Epithelial cell of esophagus (primary cell): ENCODE measurements at regions not wholly inside any gene's neighbourhood (a gene's known extent, or its start where the extent isn't known, plus 50 kb on each side); places are given as distances from the start of the nearest gene placed in this dataset.

Experiments used
- DNase-seq: peaks from one replicate; pipeline ENCODE4 v3.0.0; 2010; ENCODE audit warnings: low read depth
- H3K4me3 ChIP-seq: 2 replicates; pipeline ENCODE4 v1.5.1; 2011; ENCODE audit warnings: mild to moderate bottlenecking, low read length, control low read depth
- TF ChIP-seq, protein P1 (sequence below): IDR thresholded peaks from 2 replicates; pipeline ENCODE4 v1.5.1; 2011; ENCODE audit warnings: low read depth, mild to moderate bottlenecking, low read length, control low read depth, inconsistent platforms; ENCODE audit not compliant: insufficient read depth; ENCODE audit errors: missing control alignments

DNA sequence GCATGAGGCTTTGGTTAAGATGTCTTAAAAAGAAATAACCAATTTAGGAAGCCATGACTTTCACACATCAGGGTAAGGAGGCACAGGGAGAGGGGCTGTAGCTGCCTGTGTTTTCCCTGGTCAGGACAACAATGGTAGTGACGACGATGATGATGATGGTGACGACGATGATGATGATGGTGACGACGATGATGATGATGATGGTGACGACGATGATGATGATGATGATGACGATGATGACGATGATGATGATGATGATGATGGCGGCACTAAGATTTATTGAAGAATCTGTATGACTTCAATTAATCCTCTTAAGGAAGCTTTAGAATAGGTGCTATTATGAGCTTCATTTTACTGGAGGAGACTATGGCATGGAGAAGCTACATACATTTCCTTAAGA, 284.1 kb upstream of the TNRC6C start:
- TF ChIP-seq, protein P1, sequence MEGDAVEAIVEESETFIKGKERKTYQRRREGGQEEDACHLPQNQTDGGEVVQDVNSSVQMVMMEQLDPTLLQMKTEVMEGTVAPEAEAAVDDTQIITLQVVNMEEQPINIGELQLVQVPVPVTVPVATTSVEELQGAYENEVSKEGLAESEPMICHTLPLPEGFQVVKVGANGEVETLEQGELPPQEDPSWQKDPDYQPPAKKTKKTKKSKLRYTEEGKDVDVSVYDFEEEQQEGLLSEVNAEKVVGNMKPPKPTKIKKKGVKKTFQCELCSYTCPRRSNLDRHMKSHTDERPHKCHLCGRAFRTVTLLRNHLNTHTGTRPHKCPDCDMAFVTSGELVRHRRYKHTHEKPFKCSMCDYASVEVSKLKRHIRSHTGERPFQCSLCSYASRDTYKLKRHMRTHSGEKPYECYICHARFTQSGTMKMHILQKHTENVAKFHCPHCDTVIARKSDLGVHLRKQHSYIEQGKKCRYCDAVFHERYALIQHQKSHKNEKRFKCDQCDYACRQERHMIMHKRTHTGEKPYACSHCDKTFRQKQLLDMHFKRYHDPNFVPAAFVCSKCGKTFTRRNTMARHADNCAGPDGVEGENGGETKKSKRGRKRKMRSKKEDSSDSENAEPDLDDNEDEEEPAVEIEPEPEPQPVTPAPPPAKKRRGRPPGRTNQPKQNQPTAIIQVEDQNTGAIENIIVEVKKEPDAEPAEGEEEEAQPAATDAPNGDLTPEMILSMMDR: no peak
- DNase-seq: no peak
- H3K4me3 ChIP-seq: no peak overlapping the region

DNA sequence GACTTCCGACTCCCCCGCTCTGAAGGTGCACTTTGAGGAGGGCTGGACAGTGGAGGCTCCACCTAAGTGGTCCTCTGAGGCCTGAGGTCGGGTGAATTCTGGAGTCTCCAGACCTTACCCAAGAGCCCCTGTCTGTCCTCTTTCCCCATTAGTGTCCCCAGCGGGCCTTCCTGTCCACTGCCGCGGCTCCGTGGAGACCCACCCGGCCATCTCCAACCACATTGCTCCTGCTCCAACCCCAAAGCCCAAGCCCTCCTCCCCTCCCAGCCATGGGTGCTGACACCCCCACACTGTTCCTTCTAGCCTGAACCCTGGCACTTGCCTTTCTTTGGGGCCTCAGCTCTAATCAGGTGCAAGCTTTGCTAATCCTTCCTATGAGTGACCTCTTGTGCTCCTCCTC, 283.1 kb upstream of the TNRC6C start:
- TF ChIP-seq, protein P1: no peak
- no peak overlapping the region for H3K4me3 ChIP-seq
- DNase-seq: no peak

DNA sequence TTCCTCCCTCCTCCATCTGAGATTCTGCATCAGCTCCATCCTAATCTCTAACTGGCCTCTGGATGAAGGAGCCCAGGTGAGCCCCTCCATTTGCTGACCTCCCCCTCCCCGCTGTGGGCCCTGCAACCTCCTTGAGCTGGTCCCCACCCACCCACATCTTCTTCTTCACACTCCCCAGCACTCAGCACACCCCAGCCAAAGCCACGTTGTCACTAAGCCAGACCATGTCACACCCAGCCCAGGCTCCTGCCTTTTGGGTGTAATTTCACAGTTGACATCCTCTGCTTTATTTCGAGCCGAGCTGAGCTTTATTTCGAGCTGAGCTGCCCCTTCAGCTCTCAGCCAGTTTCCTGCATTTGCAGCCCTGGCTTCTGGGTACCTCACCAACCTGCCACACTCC, 282.7 kb upstream of the TNRC6C start:
- TF ChIP-seq, protein P1: no peak
- no peak overlapping the region for H3K4me3 ChIP-seq
- no peak for DNase-seq

DNA sequence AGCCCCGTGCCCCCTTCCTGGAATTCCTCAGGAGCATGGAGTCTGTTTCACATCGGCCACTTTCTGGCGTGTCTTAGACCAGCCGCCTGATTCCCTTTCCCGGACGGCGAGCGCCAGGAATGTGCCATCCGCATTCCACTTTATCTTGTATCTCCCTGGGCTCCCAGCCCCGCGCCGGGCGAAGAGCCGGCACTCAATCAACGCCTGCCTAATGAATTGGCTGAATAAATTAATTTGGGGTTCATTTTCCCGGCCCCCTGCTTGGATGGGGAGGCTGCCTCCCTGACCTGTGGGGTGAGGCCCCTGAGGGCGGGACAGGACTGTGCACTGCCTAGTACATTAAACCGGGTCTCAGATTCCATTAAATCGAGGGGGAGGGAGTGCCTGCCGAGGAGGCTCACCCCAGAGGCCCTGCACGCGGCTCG, 282.3 kb upstream of the TNRC6C start:
- H3K4me3 ChIP-seq: no peak overlapping the region
- TF ChIP-seq, protein P1: no peak
- DNase-seq: no peak

DNA sequence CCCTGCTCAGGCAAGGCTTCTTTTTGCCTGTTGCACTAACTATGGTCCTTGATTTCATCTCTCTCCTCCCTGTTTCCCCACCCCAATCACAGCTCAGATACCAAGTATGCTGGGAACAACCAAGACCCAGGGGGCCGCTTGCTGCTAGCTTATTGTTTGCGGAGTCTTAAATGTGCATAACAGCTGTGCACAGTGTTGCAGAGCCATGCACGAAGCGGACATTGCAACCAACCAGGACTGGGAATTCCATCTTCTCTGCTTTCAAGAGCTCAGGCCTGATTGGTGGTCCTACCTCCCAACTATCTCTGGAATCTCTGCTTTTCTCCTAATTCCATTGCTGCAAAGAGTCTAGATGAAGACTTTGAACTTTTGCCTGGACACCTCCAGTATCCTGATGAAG, 281.3 kb upstream of the TNRC6C start:
- no peak for DNase-seq
- TF ChIP-seq, protein P1: no peak
- H3K4me3 ChIP-seq: no peak overlapping the region

DNA sequence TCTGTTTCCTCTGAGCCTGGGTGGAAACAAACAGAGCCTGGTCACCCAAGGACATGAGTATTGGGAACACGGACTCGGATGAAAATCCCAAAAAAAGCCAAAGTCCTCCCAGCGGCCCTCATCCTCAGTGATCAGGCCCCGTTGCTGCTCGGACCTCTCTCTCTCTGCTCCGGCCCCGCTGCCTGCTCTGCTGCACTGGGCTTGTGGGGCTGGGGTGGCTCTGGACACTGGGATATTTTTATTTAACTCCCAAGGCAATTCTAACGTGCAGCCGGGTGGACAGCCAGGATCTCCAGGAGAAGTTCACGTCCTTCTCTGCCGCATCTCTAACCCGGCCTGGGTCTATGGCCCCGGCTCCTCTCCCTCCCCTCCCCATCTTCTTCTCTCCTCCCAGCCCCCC, 280.9 kb upstream of the TNRC6C start:
- H3K4me3 ChIP-seq: no peak overlapping the region
- no peak for DNase-seq
- TF ChIP-seq, protein P1: no peak

DNA sequence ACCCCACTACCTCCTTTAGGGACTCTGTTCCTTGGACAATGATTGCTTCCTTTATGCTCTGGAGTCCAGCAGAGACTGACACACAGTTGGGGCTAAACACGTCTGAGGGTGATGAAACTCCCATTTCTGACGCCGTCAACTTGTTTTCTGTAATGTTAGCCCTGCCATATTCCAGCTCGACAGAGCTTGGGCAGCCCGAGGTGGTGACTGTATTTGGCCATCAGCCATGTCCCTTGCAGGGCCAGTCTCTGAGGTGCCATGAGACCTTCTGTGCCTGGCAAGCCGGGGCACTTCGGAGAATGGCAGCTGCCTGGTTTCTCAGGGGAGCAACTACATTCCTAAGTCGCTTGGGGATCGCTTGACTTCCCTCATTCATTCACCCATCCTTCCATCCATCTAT, 278.9 kb upstream of the TNRC6C start:
- no peak for DNase-seq
- H3K4me3 ChIP-seq: no peak overlapping the region
- TF ChIP-seq, protein P1: no peak
